Activated naive CD8-positive, alpha-beta T cell treated with anti-CD3 and anti-CD28 coated beads, Interleukin-2, amount 10 ng/mL, durations not matched to agents 7 days and 5 days (primary cell): ENCODE measurements at regions not wholly inside any gene's neighbourhood (a gene's known extent, or its start where the extent isn't known, plus 50 kb on each side); places are given as distances from the start of the nearest gene placed in this dataset.
A peak's percentile ranks its signal among the peaks of the same experiment; 100 is the strongest.
"Not testable (repeated sequence)": the region's sequence is repeated elsewhere in the genome, so short reads cannot be mapped to it uniquely, and the experiment has no call there.

Experiments used
- ATAC-seq: fragments of 150-1000 bp; cut with Tn5 transposase; one replicate; pipeline ENCODE4 v1.10.0; 2021; ENCODE audit warnings: low read depth, moderate library complexity
- POLR2A ChIA-PET: fragments of 350-600 bp; sonication (Branson Sonifier 250); formaldehyde crosslinking; loops from one replicate; lab custom pipeline; 2021; ENCODE audit warnings: antibody characterized with exemption; lab: Charles Lee
- DNase-seq: peaks from one replicate; pipeline ENCODE4 v3.0.0; 2021
- H3K27ac Mint-ChIP-seq: one replicate; pipeline ENCODE4 v1.8.0; 2022; ENCODE audit warnings: mild to moderate bottlenecking, mixed read lengths
- H3K27me3 Mint-ChIP-seq: one replicate; pipeline ENCODE4 v1.8.0; 2022; ENCODE audit warnings: mild to moderate bottlenecking, moderate library complexity, mixed read lengths
- H3K36me3 Mint-ChIP-seq: one replicate; pipeline ENCODE4 v1.8.0; 2021; ENCODE audit warnings: mild to moderate bottlenecking, mixed read lengths
- H3K4me1 Mint-ChIP-seq: one replicate; pipeline ENCODE4 v1.8.0; 2021; ENCODE audit warnings: mixed read lengths
- H3K4me3 Mint-ChIP-seq: one replicate; pipeline ENCODE4 v1.8.0; 2022; ENCODE audit warnings: mild to moderate bottlenecking, moderate library complexity, mixed read lengths
- H3K9me3 Mint-ChIP-seq: one replicate; pipeline ENCODE4 v1.8.0; 2021; ENCODE audit warnings: mixed read lengths

GRCh38 chr13:44865722-44866410, 123.4 kb downstream of the NUFIP1 start:
- POLR2A ChIA-PET, result no interaction called here
- DNase-seq (no peak), ATAC-seq (no peak)
- Mint-ChIP-seq H3K4me3 (no peak overlapping the region), H3K27ac (no peak overlapping the region), H3K27me3 (peaks cover 6% of the 10 kb centered on the region), H3K9me3 (no peaks in the 10 kb centered on the region), H3K4me1 (no peaks in the 10 kb centered on the region), H3K36me3 (no peaks in the 10 kb centered on the region)

GRCh38 chr13:44863641-44864040, 125.6 kb downstream of the NUFIP1 start:
- H3K27ac Mint-ChIP-seq, ATAC-seq, H3K27me3 Mint-ChIP-seq, POLR2A ChIA-PET, H3K4me1 Mint-ChIP-seq, H3K9me3 Mint-ChIP-seq, H3K36me3 Mint-ChIP-seq, DNase-seq, H3K4me3 Mint-ChIP-seq: not testable (repeated sequence)

GRCh38 chr13:44860454-44860853, 128.8 kb downstream of the NUFIP1 start:
- no peaks in the 10 kb centered on the region for H3K36me3 Mint-ChIP-seq
- POLR2A ChIA-PET, result no interaction called here
- no peaks in the 10 kb centered on the region for H3K9me3 Mint-ChIP-seq
- DNase-seq, result no peak
- H3K4me3 Mint-ChIP-seq, result no peak overlapping the region
- no peak overlapping the region for H3K27ac Mint-ChIP-seq
- ATAC-seq, result no peak
- no peaks in the 10 kb centered on the region for H3K4me1 Mint-ChIP-seq
- H3K27me3 Mint-ChIP-seq, result peaks cover 7% of the 10 kb centered on the region

DNA sequence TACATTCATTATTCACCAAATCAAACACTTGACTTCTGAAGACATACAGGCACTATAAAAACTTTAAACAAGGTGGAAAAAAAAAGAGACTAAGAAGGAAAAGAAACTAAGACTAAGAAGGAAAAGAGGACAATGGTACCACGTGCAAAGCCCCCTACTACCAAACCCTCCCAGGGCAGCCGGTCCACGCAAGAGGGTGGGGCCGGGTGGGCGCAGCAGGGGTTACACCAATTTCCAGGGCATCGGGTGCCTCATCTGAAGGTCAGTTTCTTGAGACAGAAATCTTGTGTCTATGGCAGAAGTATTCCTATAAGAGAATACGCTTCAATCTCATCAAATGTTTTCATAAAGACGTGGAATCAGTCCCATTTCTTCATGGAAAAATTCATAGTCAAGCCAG, 131.5 kb downstream of the NUFIP1 start:
- Mint-ChIP-seq H3K9me3 (no peaks in the 10 kb centered on the region), H3K36me3 (no peaks in the 10 kb centered on the region), H3K4me1 (no peaks in the 10 kb centered on the region), H3K27me3 (peaks cover 9% of the 10 kb centered on the region), H3K27ac (no peak overlapping the region), H3K4me3 (no peak overlapping the region)
- POLR2A ChIA-PET, result no interaction called here
- ATAC-seq, result no peak
- DNase-seq, result no peak

- no peak for DNase-seq
- ATAC-seq, result no peak
- Mint-ChIP-seq H3K36me3 (no peaks in the 10 kb centered on the region), H3K4me1 (no peaks in the 10 kb centered on the region), H3K27me3 (peaks cover 9% of the 10 kb centered on the region), H3K27ac (no peak overlapping the region), H3K4me3 (no peak overlapping the region), H3K9me3 (no peaks in the 10 kb centered on the region)
- POLR2A ChIA-PET, result no interaction called here
These were observed 132.2 kb downstream of the NUFIP1 start for GRCh38 chr13:44857061-44857460.

GRCh38 chr13:44855860-44856259, 133.4 kb downstream of the NUFIP1 start:
- ATAC-seq (no peak), DNase-seq (no peak)
- POLR2A ChIA-PET, result no interaction called here

DNA sequence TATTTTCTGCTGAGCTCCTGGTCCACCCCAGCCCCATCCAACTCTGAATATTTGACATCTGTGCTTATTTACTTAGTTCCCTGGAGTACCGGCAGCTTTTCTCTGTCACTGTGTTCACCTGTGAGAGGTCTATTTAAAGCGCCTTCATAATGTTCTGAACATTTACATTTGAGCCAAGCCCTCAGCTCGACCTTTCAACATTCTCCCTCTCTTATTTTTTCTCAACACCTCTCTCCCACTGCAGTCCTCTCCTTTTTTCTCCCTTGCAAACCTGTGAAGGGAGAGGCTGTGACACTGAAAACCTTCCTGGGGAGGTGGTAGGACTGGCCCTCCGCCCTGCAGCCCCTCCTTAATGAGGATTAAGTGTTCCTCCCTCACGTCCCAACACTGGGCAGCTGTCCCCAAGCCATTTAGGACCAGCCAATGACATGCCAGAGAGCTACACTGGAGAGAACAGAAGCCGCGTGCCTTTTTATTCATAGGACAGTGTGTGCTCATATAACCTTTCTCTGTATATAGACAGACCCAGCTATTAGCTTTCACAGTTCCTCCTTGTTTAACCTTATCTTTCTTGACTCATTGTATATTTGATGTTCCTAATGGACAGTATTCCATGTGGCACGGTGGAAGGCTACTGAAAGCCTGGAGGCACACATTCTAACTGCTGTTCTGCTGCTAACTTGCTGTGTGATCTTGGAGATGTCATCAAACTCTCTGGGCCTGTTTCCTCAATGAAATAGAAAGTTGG, 134.8 kb downstream of the NUFIP1 start:
- ATAC-seq, result no peak
- Mint-ChIP-seq H3K4me1 (no peaks in the 10 kb centered on the region), H3K4me3 (no peak overlapping the region), H3K27me3 (peaks cover 8% of the 10 kb centered on the region), H3K27ac (no peak overlapping the region), H3K36me3 (no peaks in the 10 kb centered on the region), H3K9me3 (no peaks in the 10 kb centered on the region)
- POLR2A ChIA-PET, result no interaction called here
- no peak for DNase-seq

More at GRCh38 chr13:44855860-44856259, 133.4 kb downstream of the NUFIP1 start:
- Mint-ChIP-seq H3K27me3 (peaks cover 9% of the 10 kb centered on the region), H3K9me3 (no peaks in the 10 kb centered on the region), H3K4me1 (no peaks in the 10 kb centered on the region), H3K27ac (no peak overlapping the region), H3K4me3 (no peak overlapping the region), H3K36me3 (no peaks in the 10 kb centered on the region)

- Mint-ChIP-seq H3K36me3 (no peaks in the 10 kb centered on the region), H3K4me3 (no peak overlapping the region), H3K27me3 (peaks cover 8% of the 10 kb centered on the region), H3K27ac (no peak overlapping the region), H3K4me1 (no peaks in the 10 kb centered on the region), H3K9me3 (no peaks in the 10 kb centered on the region)
- POLR2A ChIA-PET, result no interaction called here
- no peak for DNase-seq
- no peak for ATAC-seq
These were observed 135.6 kb downstream of the NUFIP1 start for GRCh38 chr13:44853641-44854040.

GRCh38 chr13:44848920-44849676, 140.2 kb downstream of the NUFIP1 start:
- Mint-ChIP-seq H3K27ac (no peak overlapping the region), H3K9me3 (no peaks in the 10 kb centered on the region), H3K4me3 (no peak overlapping the region), H3K27me3 (peaks cover 9% of the 10 kb centered on the region), H3K4me1 (no peaks in the 10 kb centered on the region), H3K36me3 (no peaks in the 10 kb centered on the region)
- DNase-seq (no peak), ATAC-seq (no peak)
- POLR2A ChIA-PET, result no interaction called here

GRCh38 chr13:44845281-44846058, 143.8 kb downstream of the NUFIP1 start:
- H3K9me3 Mint-ChIP-seq, H3K36me3 Mint-ChIP-seq, H3K4me3 Mint-ChIP-seq, H3K27me3 Mint-ChIP-seq, H3K4me1 Mint-ChIP-seq, DNase-seq, ATAC-seq, H3K27ac Mint-ChIP-seq, POLR2A ChIA-PET: not testable (repeated sequence)

GRCh38 chr13:44844786-44845185, 144.5 kb downstream of the NUFIP1 start:
- Mint-ChIP-seq H3K27ac (no peak overlapping the region), H3K4me1 (peaks cover 6% of the 10 kb centered on the region), H3K27me3 (peaks cover 7% of the 10 kb centered on the region), H3K9me3 (no peaks in the 10 kb centered on the region), H3K36me3 (no peaks in the 10 kb centered on the region), H3K4me3 (no peak overlapping the region)
- POLR2A ChIA-PET, result interaction anchor here (0.7 kb wide), 1 partner anchor 218 kb away, joined by 4 read pairs; no protein-coding TSS in a partner anchor
- ATAC-seq (no peak), DNase-seq (no peak)

DNA sequence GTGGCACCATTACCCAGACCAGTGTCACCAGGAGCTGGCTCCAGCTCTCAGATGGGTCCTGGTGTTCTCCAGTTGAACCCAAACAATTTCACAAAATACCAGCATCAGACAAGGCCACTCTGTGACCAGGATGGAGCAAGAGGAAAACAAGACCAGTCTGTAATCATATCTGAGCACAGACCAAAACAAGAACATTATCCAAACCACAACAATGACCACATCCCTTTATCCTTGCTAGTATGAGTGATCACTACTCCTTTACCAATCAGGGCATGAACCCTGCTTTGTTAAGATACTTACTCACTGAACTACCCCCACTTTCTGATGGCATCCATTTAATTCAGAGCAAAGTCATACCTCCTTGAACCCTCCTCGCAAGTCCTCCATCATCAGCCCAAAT, 145.9 kb downstream of the NUFIP1 start:
- Mint-ChIP-seq H3K4me3 (no peak overlapping the region), H3K27me3 (peaks cover 7% of the 10 kb centered on the region), H3K4me1 (peaks cover 6% of the 10 kb centered on the region), H3K9me3 (no peaks in the 10 kb centered on the region), H3K36me3 (no peaks in the 10 kb centered on the region), H3K27ac (no peak overlapping the region)
- POLR2A ChIA-PET, result no interaction called here
- ATAC-seq (peak; percentile 22), DNase-seq (no peak)

DNA sequence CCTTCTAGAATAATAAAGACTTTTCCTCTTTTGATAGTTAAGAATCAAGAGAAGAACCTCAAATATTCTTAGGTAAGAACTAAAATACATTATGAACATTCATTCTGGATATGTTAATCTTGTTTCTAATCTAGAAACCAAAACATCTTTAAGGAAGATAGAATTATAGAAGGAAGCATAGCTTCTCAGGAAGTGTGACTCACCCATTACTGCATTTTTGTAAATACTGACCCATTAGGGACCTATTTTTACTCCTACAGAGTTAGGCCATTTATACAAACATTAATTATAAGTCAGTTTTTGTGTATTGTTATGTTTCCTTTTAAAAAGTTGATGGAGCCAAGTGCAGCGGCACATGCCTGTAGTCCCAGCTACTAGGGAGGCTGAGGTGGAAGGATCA, 147.1 kb downstream of the NUFIP1 start:
- H3K4me3 Mint-ChIP-seq, result no peak overlapping the region
- POLR2A ChIA-PET, result no interaction called here
- H3K9me3 Mint-ChIP-seq, result no peaks in the 10 kb centered on the region
- H3K27me3 Mint-ChIP-seq, result peaks cover 2% of the 10 kb centered on the region
- DNase-seq, result no peak
- no peak for ATAC-seq
- H3K4me1 Mint-ChIP-seq, result peaks cover 6% of the 10 kb centered on the region
- H3K27ac Mint-ChIP-seq, result no peak overlapping the region
- H3K36me3 Mint-ChIP-seq, result no peaks in the 10 kb centered on the region
